ENCODE measurements at regions not wholly inside any gene's neighbourhood (a gene's known extent, or its start where the extent isn't known, plus 50 kb on each side); places are given as distances from the start of the nearest gene placed in this dataset.

DNA sequence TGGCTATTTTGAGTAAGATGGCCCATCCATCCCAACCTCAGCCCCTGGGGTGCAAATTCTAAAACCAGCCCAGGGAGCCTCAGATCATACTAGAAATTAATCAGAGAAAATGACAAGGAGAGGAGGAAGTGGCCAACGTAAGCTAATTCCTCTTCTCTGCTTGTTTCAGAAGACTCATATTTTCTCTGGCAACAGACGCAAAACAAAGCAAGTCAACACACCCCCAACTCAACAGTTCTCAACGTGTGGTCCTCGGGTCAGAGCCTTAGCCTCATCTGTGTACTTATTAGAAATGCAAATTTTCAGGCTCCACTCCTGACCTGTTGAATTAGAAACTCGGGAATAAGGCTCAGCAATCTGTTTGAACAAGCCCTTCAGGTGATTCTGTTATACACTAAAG lies 413.9 kb upstream of the AUTS2 start:
- H3K79me1 ChIP-seq (replicated peaks; ENCODE audit: low read length, poor library complexity, severe bottlenecking): no peaks in the 10 kb centered on the region
- H3K23ac ChIP-seq (ENCODE audit: low read length in 2 of 2): no peak overlapping the region
- 67% methylated on average over 5 of the region's 5 CpGs for WGBS
- H3K27me3 ChIP-seq (ENCODE audit: control insufficient read depth in 1 of 2, insufficient read depth in 1 of 2, low read length in 2 of 2): no peaks in the 10 kb centered on the region
- no peaks in the 10 kb centered on the region for H3K36me3 ChIP-seq (ENCODE audit: control insufficient read depth in 1 of 2, insufficient read depth in 2 of 2, low read depth in 1 of 2, low read length in 2 of 2)
- no peaks in the 10 kb centered on the region for H3K9me3 ChIP-seq (ENCODE audit: control insufficient read depth, low read length)
- H3K4ac ChIP-seq (ENCODE audit: low read depth in 1 of 2, low read length in 2 of 2): no peak overlapping the region
- H2BK15ac ChIP-seq (ENCODE audit: low read depth, poor library complexity, severe bottlenecking): no peak overlapping the region
- H3K4me3 ChIP-seq (ENCODE audit: insufficient read depth in 1 of 2, low read depth in 1 of 2, low read length in 2 of 2): no peak overlapping the region
- H2BK120ac ChIP-seq (ENCODE audit: low read depth, low read length): no peak overlapping the region
- no peak overlapping the region for H3K27ac ChIP-seq (ENCODE audit: low read length, poor library complexity, severe bottlenecking)
- DNase-seq: no peak
- no peak overlapping the region for H3K4me2 ChIP-seq (ENCODE audit: low read length, poor library complexity, severe bottlenecking)
- H4K8ac ChIP-seq (ENCODE audit: low read length): no peak overlapping the region
- H4K91ac ChIP-seq (ENCODE audit: low read length): no peak overlapping the region
- H3K18ac ChIP-seq (ENCODE audit: low read depth in 1 of 2, low read length in 2 of 2): no peak overlapping the region
- no peak overlapping the region for H2AFZ ChIP-seq (ENCODE audit: low read depth, low read length)
- H2AK5ac ChIP-seq (ENCODE audit: low read length, severe bottlenecking): no peak overlapping the region
- no peak overlapping the region for H3K14ac ChIP-seq (ENCODE audit: low read length in 2 of 2)
- peak overlapping the region; percentile 68 for H3K9ac ChIP-seq (ENCODE audit: low read length)
- no peak overlapping the region for H2BK5ac ChIP-seq (ENCODE audit: low read depth, low read length, poor library complexity, severe bottlenecking)
- no peaks in the 10 kb centered on the region for H3K4me1 ChIP-seq (ENCODE audit: control insufficient read depth, insufficient read depth, low read depth, low read length)
- H2BK12ac ChIP-seq (ENCODE audit: low read length in 2 of 2): no peak overlapping the region

DNA sequence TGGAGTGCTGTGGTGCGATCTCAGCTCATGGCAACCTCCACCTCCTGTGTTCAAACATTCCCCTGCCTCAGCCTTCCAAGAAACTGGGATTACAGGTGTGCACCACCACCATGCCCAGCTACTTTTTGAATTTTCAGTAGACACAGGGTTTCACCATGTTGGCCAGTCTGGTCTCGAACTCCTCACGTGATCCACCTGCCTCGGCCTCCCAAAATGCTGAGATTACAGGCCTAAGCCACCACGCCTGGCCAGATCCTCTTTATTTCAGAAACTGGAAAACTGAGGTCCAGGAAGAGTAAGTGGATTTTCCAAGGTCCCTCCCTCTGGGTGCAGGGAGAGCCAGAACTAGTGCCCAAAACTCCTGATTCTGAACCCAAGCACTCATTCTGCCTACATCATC lies 413.1 kb upstream of the AUTS2 start:
- H3K4me1 ChIP-seq (ENCODE audit: control insufficient read depth, insufficient read depth, low read depth, low read length): no peaks in the 10 kb centered on the region

GRCh38 chr7:69186974-69187373 lies 411.3 kb upstream of the AUTS2 start:
- no peak overlapping the region for H2BK120ac ChIP-seq (ENCODE audit: low read depth, low read length)
- no peak overlapping the region for H2BK5ac ChIP-seq (ENCODE audit: low read depth, low read length, poor library complexity, severe bottlenecking)
- H4K91ac ChIP-seq (ENCODE audit: low read length): no peak overlapping the region
- no peak overlapping the region for H2AFZ ChIP-seq (ENCODE audit: low read depth, low read length)
- no peaks in the 10 kb centered on the region for H3K27me3 ChIP-seq (ENCODE audit: control insufficient read depth in 1 of 2, insufficient read depth in 1 of 2, low read length in 2 of 2)
- H3K36me3 ChIP-seq (ENCODE audit: control insufficient read depth in 1 of 2, insufficient read depth in 2 of 2, low read depth in 1 of 2, low read length in 2 of 2): no peaks in the 10 kb centered on the region
- no peak overlapping the region for H3K9ac ChIP-seq (ENCODE audit: low read length)
- H3K4me3 ChIP-seq (ENCODE audit: insufficient read depth in 1 of 2, low read depth in 1 of 2, low read length in 2 of 2): no peak overlapping the region
- H4K8ac ChIP-seq (ENCODE audit: low read length): no peak overlapping the region
- H3K14ac ChIP-seq (ENCODE audit: low read length in 2 of 2): no peak overlapping the region
- WGBS: 100% methylated on average over 4 of the region's 5 CpGs
- H3K23ac ChIP-seq (ENCODE audit: low read length in 2 of 2): no peak overlapping the region
- H3K27ac ChIP-seq (ENCODE audit: low read length, poor library complexity, severe bottlenecking): no peak overlapping the region
- DNase-seq: no peak
- H2AK5ac ChIP-seq (ENCODE audit: low read length, severe bottlenecking): no peak overlapping the region
- no peak overlapping the region for H2BK15ac ChIP-seq (ENCODE audit: low read depth, poor library complexity, severe bottlenecking)
- H3K4me1 ChIP-seq (ENCODE audit: control insufficient read depth, insufficient read depth, low read depth, low read length): no peaks in the 10 kb centered on the region
- H3K9me3 ChIP-seq (ENCODE audit: control insufficient read depth, low read length): no peaks in the 10 kb centered on the region
- H3K4ac ChIP-seq (ENCODE audit: low read depth in 1 of 2, low read length in 2 of 2): no peak overlapping the region
- H2BK12ac ChIP-seq (ENCODE audit: low read length in 2 of 2): no peak overlapping the region
- H3K4me2 ChIP-seq (ENCODE audit: low read length, poor library complexity, severe bottlenecking): no peak overlapping the region
- no peaks in the 10 kb centered on the region for H3K79me1 ChIP-seq (replicated peaks; ENCODE audit: low read length, poor library complexity, severe bottlenecking)
- H3K18ac ChIP-seq (ENCODE audit: low read depth in 1 of 2, low read length in 2 of 2): no peak overlapping the region

More for the DNA sequence above, 413.1 kb upstream of the AUTS2 start:
- no peak overlapping the region for H3K9ac ChIP-seq (ENCODE audit: low read length)
- no peak overlapping the region for H3K27ac ChIP-seq (ENCODE audit: low read length, poor library complexity, severe bottlenecking)
- H3K36me3 ChIP-seq (ENCODE audit: control insufficient read depth in 1 of 2, insufficient read depth in 2 of 2, low read depth in 1 of 2, low read length in 2 of 2): no peaks in the 10 kb centered on the region
- H2AFZ ChIP-seq (ENCODE audit: low read depth, low read length): no peak overlapping the region
- no peak for DNase-seq
- H4K91ac ChIP-seq (ENCODE audit: low read length): no peak overlapping the region
- no peak overlapping the region for H3K4me2 ChIP-seq (ENCODE audit: low read length, poor library complexity, severe bottlenecking)
- no peak overlapping the region for H2BK15ac ChIP-seq (ENCODE audit: low read depth, poor library complexity, severe bottlenecking)
- no peaks in the 10 kb centered on the region for H3K27me3 ChIP-seq (ENCODE audit: control insufficient read depth in 1 of 2, insufficient read depth in 1 of 2, low read length in 2 of 2)
- no peak overlapping the region for H3K14ac ChIP-seq (ENCODE audit: low read length in 2 of 2)
- H3K9me3 ChIP-seq (ENCODE audit: control insufficient read depth, low read length): no peaks in the 10 kb centered on the region
- no peak overlapping the region for H2AK5ac ChIP-seq (ENCODE audit: low read length, severe bottlenecking)
- H3K4me3 ChIP-seq (ENCODE audit: insufficient read depth in 1 of 2, low read depth in 1 of 2, low read length in 2 of 2): no peak overlapping the region
- no peak overlapping the region for H3K4ac ChIP-seq (ENCODE audit: low read depth in 1 of 2, low read length in 2 of 2)
- WGBS: 81% methylated on average over 5 of the region's 5 CpGs
- H3K79me1 ChIP-seq (replicated peaks; ENCODE audit: low read length, poor library complexity, severe bottlenecking): no peaks in the 10 kb centered on the region
- H2BK5ac ChIP-seq (ENCODE audit: low read depth, low read length, poor library complexity, severe bottlenecking): no peak overlapping the region
- no peak overlapping the region for H2BK12ac ChIP-seq (ENCODE audit: low read length in 2 of 2)
- no peak overlapping the region for H4K8ac ChIP-seq (ENCODE audit: low read length)
- H3K23ac ChIP-seq (ENCODE audit: low read length in 2 of 2): no peak overlapping the region
- H2BK120ac ChIP-seq (ENCODE audit: low read depth, low read length): no peak overlapping the region
- H3K18ac ChIP-seq (ENCODE audit: low read depth in 1 of 2, low read length in 2 of 2): no peak overlapping the region

DNA sequence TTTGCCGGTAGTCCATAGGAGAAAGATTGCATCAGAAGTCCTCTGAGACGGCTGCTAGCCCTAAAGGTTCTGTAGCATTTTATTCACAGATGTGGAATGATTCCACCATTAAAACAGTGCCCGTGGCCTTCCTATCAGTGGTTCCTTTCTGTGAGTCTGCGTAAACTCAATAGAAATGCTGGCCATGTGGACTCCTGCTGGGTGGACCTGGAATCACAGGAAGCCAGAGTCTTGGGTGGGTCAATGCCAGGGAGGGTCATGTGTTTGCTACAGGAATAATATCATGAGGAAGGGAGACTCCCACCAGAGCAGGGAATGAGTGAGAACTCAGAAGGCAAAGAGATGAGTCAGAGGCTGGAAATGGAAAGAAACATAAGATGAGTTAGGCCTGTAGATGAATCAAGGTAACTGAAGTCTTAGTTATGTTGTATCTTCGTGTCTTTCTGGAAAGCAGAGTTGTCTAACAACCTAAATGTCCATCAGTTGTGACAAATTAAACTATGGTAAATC lies 410.4 kb upstream of the AUTS2 start:
- H3K4me1 ChIP-seq (ENCODE audit: control insufficient read depth, insufficient read depth, low read depth, low read length): no peaks in the 10 kb centered on the region
- H3K27ac ChIP-seq (ENCODE audit: low read length, poor library complexity, severe bottlenecking): no peak overlapping the region
- no peak for DNase-seq
- no peak overlapping the region for H2AFZ ChIP-seq (ENCODE audit: low read depth, low read length)
- no peaks in the 10 kb centered on the region for H3K36me3 ChIP-seq (ENCODE audit: control insufficient read depth in 1 of 2, insufficient read depth in 2 of 2, low read depth in 1 of 2, low read length in 2 of 2)
- H2AK5ac ChIP-seq (ENCODE audit: low read length, severe bottlenecking): no peak overlapping the region
- H4K91ac ChIP-seq (ENCODE audit: low read length): no peak overlapping the region
- WGBS: 89% methylated on average over 4 of the region's 5 CpGs
- H3K9me3 ChIP-seq (ENCODE audit: control insufficient read depth, low read length): no peaks in the 10 kb centered on the region
- H3K79me1 ChIP-seq (replicated peaks; ENCODE audit: low read length, poor library complexity, severe bottlenecking): no peaks in the 10 kb centered on the region
- no peak overlapping the region for H4K8ac ChIP-seq (ENCODE audit: low read length)
- H3K9ac ChIP-seq (ENCODE audit: low read length): no peak overlapping the region
- H3K4me3 ChIP-seq (ENCODE audit: insufficient read depth in 1 of 2, low read depth in 1 of 2, low read length in 2 of 2): no peak overlapping the region
- no peaks in the 10 kb centered on the region for H3K27me3 ChIP-seq (ENCODE audit: control insufficient read depth in 1 of 2, insufficient read depth in 1 of 2, low read length in 2 of 2)
- H2BK120ac ChIP-seq (ENCODE audit: low read depth, low read length): no peak overlapping the region
- H3K18ac ChIP-seq (ENCODE audit: low read depth in 1 of 2, low read length in 2 of 2): no peak overlapping the region
- H2BK15ac ChIP-seq (ENCODE audit: low read depth, poor library complexity, severe bottlenecking): no peak overlapping the region
- no peak overlapping the region for H3K4ac ChIP-seq (ENCODE audit: low read depth in 1 of 2, low read length in 2 of 2)
- no peak overlapping the region for H3K23ac ChIP-seq (ENCODE audit: low read length in 2 of 2)
- H3K4me2 ChIP-seq (ENCODE audit: low read length, poor library complexity, severe bottlenecking): no peak overlapping the region
- H3K14ac ChIP-seq (ENCODE audit: low read length in 2 of 2): no peak overlapping the region
- no peak overlapping the region for H2BK5ac ChIP-seq (ENCODE audit: low read depth, low read length, poor library complexity, severe bottlenecking)
- no peak overlapping the region for H2BK12ac ChIP-seq (ENCODE audit: low read length in 2 of 2)
